DOHH2 (cell line): ENCODE measurements at regions not wholly inside any gene's neighbourhood (a gene's known extent, or its start where the extent isn't known, plus 50 kb on each side); places are given as distances from the start of the nearest gene placed in this dataset.

Experiments
- H3F3A ChIP-seq: fragments of 200-600 bp; sonication (generic), shearing (Covaris generic); 2 replicates; pipeline ENCODE4 v1.6.0; 2016; ENCODE audit warnings: antibody characterized with exemption, mild to moderate bottlenecking; ENCODE audit not compliant: control insufficient read depth, insufficient read depth
- H3K27ac ChIP-seq: fragments of 200-600 bp; sonication (generic); 2 replicates; pipeline ENCODE4 v1.5.1; 2014; ENCODE audit warnings: low read depth, mild to moderate bottlenecking, low read length, moderate library complexity
- H3K27me3 ChIP-seq: fragments of 200-600 bp; sonication (generic); 2 replicates; pipeline ENCODE4 v1.6.1; 2014; ENCODE audit warnings: mild to moderate bottlenecking, low read length, mixed read lengths; ENCODE audit not compliant: control insufficient read depth
- H3K36me3 ChIP-seq: fragments of 200-600 bp; sonication (generic); 2 replicates; pipeline ENCODE4 v1.6.1; 2014; ENCODE audit warnings: mild to moderate bottlenecking, low read length, moderate library complexity, mixed read lengths; ENCODE audit not compliant: control insufficient read depth
- H3K4me1 ChIP-seq: fragments of 200-600 bp; sonication (generic); 2 replicates; pipeline ENCODE4 v1.6.1; 2014; ENCODE audit warnings: mild to moderate bottlenecking, low read length, mixed read lengths; ENCODE audit not compliant: control insufficient read depth
- H3K4me2 ChIP-seq: fragments of 200-600 bp; sonication (generic); 2 replicates; pipeline ENCODE4 v1.6.0; 2014; ENCODE audit warnings: mild to moderate bottlenecking, low read length, moderate library complexity
- H3K4me3 ChIP-seq: fragments of 200-600 bp; sonication (generic); 2 replicates; pipeline ENCODE4 v1.5.1; 2014; ENCODE audit warnings: mild to moderate bottlenecking, low read length, mixed read lengths
- H3K79me2 ChIP-seq: fragments of 200-600 bp; sonication (generic); 2 replicates; pipeline ENCODE4 v1.6.1; 2014; ENCODE audit warnings: mild to moderate bottlenecking, low read length, mixed read lengths; ENCODE audit not compliant: control insufficient read depth
- H3K9me2 ChIP-seq: fragments of 200-600 bp; sonication (generic); replicated peaks from 2 replicates; pipeline ENCODE4 v1.6.1; 2014; ENCODE audit warnings: mild to moderate bottlenecking, low read length, mixed read lengths; ENCODE audit not compliant: control insufficient read depth
- H3K9me3 ChIP-seq: fragments of 200-600 bp; sonication (generic); 2 replicates; pipeline ENCODE4 v1.6.1; 2014; ENCODE audit warnings: antibody characterized with exemption, low read length, mixed read lengths; ENCODE audit not compliant: control insufficient read depth, insufficient read depth
- H4K20me1 ChIP-seq: fragments of 200-600 bp; sonication (generic); 2 replicates; pipeline ENCODE4 v1.6.0; 2014; ENCODE audit warnings: low read depth, mild to moderate bottlenecking, antibody characterized with exemption, low read length, moderate library complexity; ENCODE audit not compliant: control insufficient read depth, insufficient read depth
- EZH2phosphoT487 ChIP-seq: fragments of 200-600 bp; sonication (generic); IDR thresholded peaks from 2 replicates; pipeline ENCODE4 v1.6.1; 2017; ENCODE audit warnings: borderline replicate concordance, mild to moderate bottlenecking, antibody characterized with exemption, low read length, moderate library complexity, mixed read lengths
- TF ChIP-seq, protein P1 (sequence below): fragments of 200-600 bp; sonication (generic); IDR thresholded peaks from one replicate; pipeline ENCODE4 v1.5.1; 2014; ENCODE audit warnings: antibody characterized with exemption, mild to moderate bottlenecking, low read depth, low read length; ENCODE audit not compliant: poor library complexity, severe bottlenecking

DNA sequence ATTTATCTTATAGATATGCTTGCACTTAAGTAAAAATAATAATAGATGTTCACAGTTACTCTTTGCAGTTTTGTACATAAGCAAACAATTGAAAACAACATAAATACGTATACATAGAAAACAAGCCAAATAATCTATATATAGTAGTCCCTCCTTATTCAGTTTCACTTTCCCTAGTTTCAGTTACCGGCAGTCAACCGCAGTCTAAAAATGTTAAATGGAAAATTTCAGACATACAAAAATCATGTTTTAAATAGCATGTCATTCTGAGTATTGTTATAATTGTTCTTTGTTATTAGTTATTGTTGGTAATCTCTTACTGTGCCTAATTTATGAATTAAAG is 262.0 kb downstream of the CGGBP1 start:
- Histone ChIP-seq H3K9me2 (no peaks in the 10 kb centered on the region), H3F3A (no peaks in the 10 kb centered on the region), H3K9me3 (no peaks in the 10 kb centered on the region; the same call in 1 of the 2 replicates), H3K4me3 (no peak overlapping the region), H3K27ac (no peak overlapping the region), H3K36me3 (no peaks in the 10 kb centered on the region), H4K20me1 (no peaks in the 10 kb centered on the region), H3K79me2 (no peaks in the 10 kb centered on the region), H3K27me3 (no peaks in the 10 kb centered on the region; the same call in 1 of the 2 replicates), H3K4me2 (no peak overlapping the region), H3K4me1 (no peaks in the 10 kb centered on the region)
- no peak for TF ChIP-seq EZH2phosphoT487
- TF ChIP-seq, protein P1, sequence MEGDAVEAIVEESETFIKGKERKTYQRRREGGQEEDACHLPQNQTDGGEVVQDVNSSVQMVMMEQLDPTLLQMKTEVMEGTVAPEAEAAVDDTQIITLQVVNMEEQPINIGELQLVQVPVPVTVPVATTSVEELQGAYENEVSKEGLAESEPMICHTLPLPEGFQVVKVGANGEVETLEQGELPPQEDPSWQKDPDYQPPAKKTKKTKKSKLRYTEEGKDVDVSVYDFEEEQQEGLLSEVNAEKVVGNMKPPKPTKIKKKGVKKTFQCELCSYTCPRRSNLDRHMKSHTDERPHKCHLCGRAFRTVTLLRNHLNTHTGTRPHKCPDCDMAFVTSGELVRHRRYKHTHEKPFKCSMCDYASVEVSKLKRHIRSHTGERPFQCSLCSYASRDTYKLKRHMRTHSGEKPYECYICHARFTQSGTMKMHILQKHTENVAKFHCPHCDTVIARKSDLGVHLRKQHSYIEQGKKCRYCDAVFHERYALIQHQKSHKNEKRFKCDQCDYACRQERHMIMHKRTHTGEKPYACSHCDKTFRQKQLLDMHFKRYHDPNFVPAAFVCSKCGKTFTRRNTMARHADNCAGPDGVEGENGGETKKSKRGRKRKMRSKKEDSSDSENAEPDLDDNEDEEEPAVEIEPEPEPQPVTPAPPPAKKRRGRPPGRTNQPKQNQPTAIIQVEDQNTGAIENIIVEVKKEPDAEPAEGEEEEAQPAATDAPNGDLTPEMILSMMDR = no peak

DNA sequence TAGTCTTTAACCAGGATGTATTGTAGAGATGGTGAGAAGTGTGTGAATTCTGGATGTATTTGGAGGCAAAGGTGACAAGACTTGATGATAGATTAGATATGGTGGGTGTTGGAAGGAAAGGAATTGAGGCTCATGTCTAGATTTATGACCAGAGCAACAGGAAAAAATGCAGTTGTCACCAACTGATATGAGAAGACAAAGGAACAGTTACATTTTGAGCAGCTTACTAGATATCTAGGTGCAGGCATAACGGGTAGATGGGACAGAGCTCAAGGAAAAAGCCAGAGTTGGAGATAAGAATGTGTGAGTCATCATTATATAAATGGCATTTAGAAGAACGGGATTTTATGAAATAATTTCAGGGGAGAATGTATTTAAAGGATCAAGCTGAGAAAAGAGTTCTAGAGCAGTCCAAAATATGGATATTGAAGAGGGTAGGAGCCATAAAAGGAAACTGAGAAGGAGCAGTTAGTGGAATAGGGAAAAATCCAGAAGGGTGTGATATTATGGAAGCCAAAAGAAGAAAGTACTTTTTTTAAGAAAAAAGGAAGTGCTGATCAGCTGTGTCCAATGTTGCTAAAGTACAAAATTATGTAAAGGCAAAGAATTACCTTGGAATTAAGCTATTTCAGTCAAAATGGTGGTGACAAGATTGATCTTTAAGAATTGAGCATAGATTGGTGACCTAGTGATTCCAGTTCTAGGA is 262.5 kb downstream of the CGGBP1 start:
- TF ChIP-seq EZH2phosphoT487 = no peak
- TF ChIP-seq, protein P1 = no peak
- no peaks in the 10 kb centered on the region for H3K79me2 ChIP-seq
- H3K4me3 ChIP-seq = no peak overlapping the region
- H3K9me3 ChIP-seq = no peaks in the 10 kb centered on the region; the same call in 1 of the 2 replicates
- H3K4me2 ChIP-seq = no peak overlapping the region
- no peaks in the 10 kb centered on the region for H3K4me1 ChIP-seq
- H3K36me3 ChIP-seq = no peaks in the 10 kb centered on the region
- no peaks in the 10 kb centered on the region for H3K9me2 ChIP-seq
- H3K27me3 ChIP-seq = no peaks in the 10 kb centered on the region; the same call in 1 of the 2 replicates
- no peaks in the 10 kb centered on the region for H4K20me1 ChIP-seq
- no peak overlapping the region for H3K27ac ChIP-seq
- H3F3A ChIP-seq = no peaks in the 10 kb centered on the region

DNA sequence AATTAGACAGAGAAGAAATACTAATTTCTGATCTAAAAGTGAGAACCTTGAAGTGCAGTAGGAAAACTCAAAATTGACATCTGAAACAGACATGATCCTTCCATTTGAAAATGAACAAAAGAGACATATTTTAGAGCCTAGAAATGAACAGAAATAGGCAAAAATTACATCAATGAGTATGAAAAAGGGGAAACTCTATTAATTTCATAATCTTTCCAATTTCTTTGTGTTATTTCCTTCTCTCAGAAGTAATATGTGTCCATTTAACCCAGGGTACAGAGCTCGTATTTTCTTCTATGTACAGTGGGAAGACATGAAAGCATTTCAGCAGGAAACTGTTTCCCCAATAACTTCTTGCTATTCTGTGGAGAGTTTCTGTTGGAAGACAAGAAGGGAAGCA is 263.1 kb downstream of the CGGBP1 start:
- H3K27me3 ChIP-seq = no peaks in the 10 kb centered on the region; the same call in 1 of the 2 replicates

More for the DNA sequence above, 263.1 kb downstream of the CGGBP1 start:
- Histone ChIP-seq H3K9me2 (no peaks in the 10 kb centered on the region), H4K20me1 (no peaks in the 10 kb centered on the region), H3K4me2 (no peak overlapping the region), H3K79me2 (no peaks in the 10 kb centered on the region), H3K4me1 (no peaks in the 10 kb centered on the region), H3K4me3 (no peak overlapping the region), H3K36me3 (no peaks in the 10 kb centered on the region), H3K27ac (no peak overlapping the region), H3F3A (no peaks in the 10 kb centered on the region), H3K9me3 (no peaks in the 10 kb centered on the region; the same call in 1 of the 2 replicates)
- TF ChIP-seq, protein P1 = no peak
- TF ChIP-seq EZH2phosphoT487 = no peak
